ENCODE measurements at regions not wholly inside any gene's neighbourhood (a gene's known extent, or its start where the extent isn't known, plus 50 kb on each side); places are given as distances from the start of the nearest gene placed in this dataset.
A peak's percentile ranks its signal among the peaks of the same experiment; 100 is the strongest.

DNA sequence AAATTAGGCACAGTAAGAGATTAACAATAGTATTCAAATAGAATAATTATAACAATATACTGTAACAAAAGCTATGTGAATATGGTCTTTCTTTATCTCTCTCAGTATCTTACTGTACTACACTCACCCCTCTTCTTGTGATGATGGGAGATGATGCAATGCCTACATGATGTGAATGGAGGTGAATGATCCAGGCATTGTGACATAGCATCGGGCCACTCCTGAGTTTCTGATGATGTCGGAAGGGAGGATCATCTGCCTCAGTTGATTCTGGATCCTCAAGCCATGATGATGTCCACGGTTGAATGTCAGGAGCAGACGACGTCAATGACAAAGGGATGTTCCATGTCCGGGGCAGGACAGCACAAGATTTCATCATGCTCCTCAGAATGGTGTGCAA, 268.3 kb upstream of the MGAT5 start:
- H3K4me3 Mint-ChIP-seq (ENCODE audit: unreplicated experiment): no peak overlapping the region
- H3K9me3 Mint-ChIP-seq (ENCODE audit: unreplicated experiment): peaks cover 14% of the 10 kb centered on the region
- H3K27ac Mint-ChIP-seq (ENCODE audit: unreplicated experiment): no peak overlapping the region
- H3K27me3 Mint-ChIP-seq (ENCODE audit: unreplicated experiment): no peaks in the 10 kb centered on the region
- no peaks in the 10 kb centered on the region for H3K4me1 Mint-ChIP-seq (ENCODE audit: unreplicated experiment)
- H3K36me3 Mint-ChIP-seq (ENCODE audit: unreplicated experiment): no peaks in the 10 kb centered on the region
- TF ChIP-seq CTCF (IDR thresholded peaks at IDR 0.05): no peak
- peak; percentile 51 for DNase-seq (ENCODE audit: extremely low spot score, unreplicated experiment)

GRCh38 chr2:133986081-133986837, 267.6 kb upstream of the MGAT5 start:
- Mint-ChIP-seq H3K27me3 (ENCODE audit: unreplicated experiment) (no peaks in the 10 kb centered on the region), H3K36me3 (ENCODE audit: unreplicated experiment) (no peaks in the 10 kb centered on the region), H3K27ac (ENCODE audit: unreplicated experiment) (no peak overlapping the region), H3K4me1 (ENCODE audit: unreplicated experiment) (no peaks in the 10 kb centered on the region), H3K9me3 (ENCODE audit: unreplicated experiment) (peaks cover 14% of the 10 kb centered on the region), H3K4me3 (ENCODE audit: unreplicated experiment) (no peak overlapping the region)
- no peak for TF ChIP-seq CTCF (IDR thresholded peaks at IDR 0.05)
- DNase-seq (ENCODE audit: extremely low spot score, unreplicated experiment): peak; percentile 51

DNA sequence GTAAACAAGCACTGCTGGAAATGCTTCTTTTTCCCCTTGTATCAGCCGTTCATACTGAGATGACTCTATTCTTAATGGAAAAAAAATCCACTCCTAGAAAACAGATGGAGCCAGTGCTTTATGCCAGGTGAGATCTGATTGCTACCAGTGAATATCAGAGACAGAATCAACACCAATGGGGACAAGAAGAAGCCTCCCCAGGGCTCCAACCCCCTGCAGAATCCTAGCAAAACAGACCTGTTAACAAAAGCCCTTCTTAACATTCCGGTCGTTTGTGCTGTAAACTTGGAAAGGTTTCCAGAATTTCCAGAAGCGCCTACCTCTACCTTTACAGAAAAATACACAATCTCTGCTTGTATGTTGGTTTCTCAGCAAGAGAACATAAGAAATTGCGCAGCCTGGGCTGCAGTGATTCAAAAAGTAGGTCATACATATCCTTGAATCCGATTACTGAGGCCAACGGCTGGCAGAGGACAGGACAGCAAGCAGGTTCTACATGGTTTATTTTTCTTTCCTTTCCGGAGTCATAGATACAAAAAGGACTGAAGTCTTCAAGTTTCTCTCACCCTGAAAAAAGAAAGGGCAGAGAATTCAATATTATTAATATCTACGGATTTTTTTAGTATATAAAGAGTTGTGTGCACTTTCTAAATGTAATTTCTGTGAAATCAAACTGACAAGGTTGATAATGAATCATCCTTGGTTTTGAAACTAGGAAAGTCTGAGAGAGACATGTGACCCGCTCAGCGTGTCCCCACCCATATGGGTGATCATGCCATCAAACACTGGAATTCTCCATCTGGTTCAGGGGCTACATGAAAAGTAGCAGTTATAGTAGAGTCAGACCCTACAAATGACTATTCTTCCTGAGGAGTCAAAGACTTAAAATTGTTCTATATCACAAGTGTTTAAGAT, 266.7 kb upstream of the MGAT5 start:
- DNase-seq (ENCODE audit: extremely low spot score, unreplicated experiment): peak; percentile 40
- no peaks in the 10 kb centered on the region for H3K4me1 Mint-ChIP-seq (ENCODE audit: unreplicated experiment)
- peaks cover 14% of the 10 kb centered on the region for H3K9me3 Mint-ChIP-seq (ENCODE audit: unreplicated experiment)
- no peaks in the 10 kb centered on the region for H3K36me3 Mint-ChIP-seq (ENCODE audit: unreplicated experiment)
- H3K4me3 Mint-ChIP-seq (ENCODE audit: unreplicated experiment): no peak overlapping the region
- TF ChIP-seq CTCF (IDR thresholded peaks at IDR 0.05): no peak
- no peaks in the 10 kb centered on the region for H3K27me3 Mint-ChIP-seq (ENCODE audit: unreplicated experiment)
- no peak overlapping the region for H3K27ac Mint-ChIP-seq (ENCODE audit: unreplicated experiment)

GRCh38 chr2:133988316-133988891, 265.5 kb upstream of the MGAT5 start:
- H3K27ac Mint-ChIP-seq (ENCODE audit: unreplicated experiment): no peak overlapping the region
- no peak overlapping the region for H3K4me3 Mint-ChIP-seq (ENCODE audit: unreplicated experiment)
- H3K36me3 Mint-ChIP-seq (ENCODE audit: unreplicated experiment): no peaks in the 10 kb centered on the region
- H3K4me1 Mint-ChIP-seq (ENCODE audit: unreplicated experiment): no peaks in the 10 kb centered on the region
- peaks cover 9% of the 10 kb centered on the region for H3K9me3 Mint-ChIP-seq (ENCODE audit: unreplicated experiment)
- no peak for TF ChIP-seq CTCF (IDR thresholded peaks at IDR 0.05)
- no peaks in the 10 kb centered on the region for H3K27me3 Mint-ChIP-seq (ENCODE audit: unreplicated experiment)
- peak; percentile 48 for DNase-seq (ENCODE audit: extremely low spot score, unreplicated experiment)

Data from osteocyte (in vitro differentiated cells).